NCI-H2196 (cell line): ENCODE measurements at regions not wholly inside any gene's neighbourhood (a gene's known extent, or its start where the extent isn't known, plus 50 kb on each side); places are given as distances from the start of the nearest gene placed in this dataset.

Source experiments
- DNase-seq: peaks from one replicate; lab custom pipeline; 2025; ENCODE audit not compliant: unreplicated experiment; lab: John Stamatoyannopoulos, UW

DNA sequence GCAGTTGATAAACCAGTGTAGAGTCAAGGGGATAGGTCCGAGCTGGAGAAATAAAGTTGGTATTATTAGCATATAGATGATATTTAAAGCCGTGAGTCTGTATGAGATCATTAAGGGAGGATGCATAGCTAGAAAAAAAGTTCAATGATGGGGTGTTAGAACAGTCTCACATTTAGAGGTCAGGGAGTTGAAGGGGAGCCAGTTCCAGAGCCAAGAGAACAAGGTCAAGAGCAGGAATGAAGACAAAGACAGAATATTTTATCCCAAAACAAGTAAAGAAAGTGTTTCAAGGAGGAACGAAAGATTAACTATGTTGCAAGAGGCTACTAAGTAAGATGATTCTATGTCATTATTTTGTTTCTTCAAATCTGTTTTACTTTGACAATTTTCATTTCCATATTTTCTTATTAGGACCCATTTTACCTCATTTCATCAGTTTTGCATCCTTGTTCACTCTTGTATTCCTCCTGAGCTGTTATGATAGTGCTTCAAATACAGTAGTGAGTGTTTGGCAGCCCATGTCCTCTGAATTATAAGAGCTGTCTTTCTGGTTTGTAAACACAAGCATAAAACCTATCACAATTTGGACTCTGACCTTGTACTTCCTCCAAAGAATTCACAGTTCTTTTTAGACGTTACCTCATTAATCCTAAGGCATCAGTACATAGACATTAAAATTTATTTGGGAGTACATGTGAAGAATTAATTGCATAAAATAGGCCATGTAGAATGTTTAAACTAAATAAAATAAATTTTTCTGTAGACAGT is 695.7 kb upstream of the NECTIN3 start:
- DNase-seq: no peak

DNA sequence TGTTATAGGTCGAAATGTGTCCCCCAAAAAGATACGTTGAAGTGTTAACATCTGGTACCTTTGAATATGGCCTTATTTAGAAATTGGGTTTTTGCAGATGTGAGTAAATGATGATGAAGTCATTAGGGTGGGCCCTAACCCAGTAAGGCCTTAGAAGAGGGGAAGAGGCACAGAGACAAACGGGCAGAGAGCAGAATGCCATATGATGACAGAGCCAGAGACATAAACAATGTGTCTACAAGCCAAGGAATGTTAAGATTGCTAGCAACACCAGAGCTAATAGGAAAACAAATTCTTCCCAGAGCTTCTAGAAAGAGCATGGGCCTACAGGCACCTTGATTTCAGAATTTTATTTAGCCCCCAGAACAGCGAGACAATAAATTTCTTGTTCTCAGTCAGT is 693.1 kb upstream of the NECTIN3 start:
- no peak for DNase-seq

DNA sequence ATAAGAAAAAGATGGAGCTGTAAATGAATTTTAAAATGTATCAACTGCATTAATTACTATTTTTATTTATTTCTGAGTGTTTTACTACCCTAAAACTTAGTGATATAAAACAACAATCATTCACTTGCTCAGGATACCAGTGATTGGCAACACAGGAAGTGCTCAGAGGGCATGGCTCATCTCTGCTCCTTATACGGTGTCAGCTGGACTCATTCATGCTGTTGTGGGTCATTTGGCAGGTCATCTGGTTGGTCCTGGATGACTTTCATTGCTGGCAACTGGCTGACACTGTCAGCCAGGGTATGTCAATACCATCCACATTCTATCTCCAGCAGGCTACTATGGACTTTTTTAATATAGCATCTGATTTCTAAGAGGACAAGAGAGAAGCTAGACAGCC is 689.6 kb upstream of the NECTIN3 start:
- no peak for DNase-seq

DNA sequence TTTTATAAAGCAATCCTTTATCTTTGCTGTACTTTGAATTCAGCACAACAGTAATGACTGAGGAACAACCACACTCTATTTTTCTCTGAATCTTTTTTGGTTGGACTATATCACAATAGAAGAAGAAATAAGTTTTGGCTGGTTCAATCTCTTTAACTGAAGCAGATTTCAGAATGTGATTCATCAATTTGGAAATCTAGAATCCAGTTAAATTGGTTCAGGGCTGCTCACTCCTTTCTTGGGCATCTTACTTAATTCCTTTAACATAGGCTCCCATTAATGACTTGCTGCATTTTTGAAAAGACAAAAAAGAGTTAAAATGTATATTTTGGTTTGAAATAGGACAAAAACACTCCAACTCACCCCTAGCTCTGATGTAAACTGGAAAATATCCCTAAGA is 688.3 kb upstream of the NECTIN3 start:
- DNase-seq: no peak

DNA sequence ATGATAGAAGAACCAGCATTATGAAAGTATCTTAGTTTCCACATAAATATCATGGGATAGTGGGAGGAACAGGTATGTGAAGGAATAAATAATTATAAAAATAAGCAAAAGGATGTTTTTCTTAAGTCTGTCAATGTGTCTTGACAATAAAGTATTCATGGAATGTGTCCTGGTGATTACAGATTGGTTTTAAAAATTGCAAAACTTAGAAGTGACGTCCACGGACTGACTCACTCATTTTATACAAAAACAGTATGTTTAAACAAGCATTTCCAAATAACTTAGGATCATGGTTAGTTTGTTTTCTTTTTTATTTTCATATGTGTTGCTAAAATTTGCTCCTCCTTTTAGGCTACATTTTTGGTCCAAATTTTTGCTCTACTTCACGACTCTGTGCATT is 687.0 kb upstream of the NECTIN3 start:
- no peak for DNase-seq

DNA sequence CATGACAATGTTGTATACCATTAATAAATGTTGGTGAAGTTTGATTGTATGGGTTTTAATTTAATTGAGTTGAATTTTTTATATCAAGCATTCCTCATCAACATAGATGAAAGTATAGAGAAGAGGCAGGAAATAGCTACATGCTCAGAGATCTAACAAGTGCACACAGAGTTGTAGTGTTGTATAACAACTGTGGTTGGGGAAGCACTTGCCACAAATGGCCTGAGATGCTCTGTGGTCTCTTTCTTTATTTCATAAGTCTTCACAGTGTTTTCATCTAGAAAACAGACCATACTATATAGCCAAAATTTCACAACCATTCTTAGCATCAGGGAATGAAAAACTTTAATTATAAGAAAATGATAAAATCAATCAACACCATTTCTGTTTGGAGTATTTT is 682.6 kb upstream of the NECTIN3 start:
- no peak for DNase-seq

DNA sequence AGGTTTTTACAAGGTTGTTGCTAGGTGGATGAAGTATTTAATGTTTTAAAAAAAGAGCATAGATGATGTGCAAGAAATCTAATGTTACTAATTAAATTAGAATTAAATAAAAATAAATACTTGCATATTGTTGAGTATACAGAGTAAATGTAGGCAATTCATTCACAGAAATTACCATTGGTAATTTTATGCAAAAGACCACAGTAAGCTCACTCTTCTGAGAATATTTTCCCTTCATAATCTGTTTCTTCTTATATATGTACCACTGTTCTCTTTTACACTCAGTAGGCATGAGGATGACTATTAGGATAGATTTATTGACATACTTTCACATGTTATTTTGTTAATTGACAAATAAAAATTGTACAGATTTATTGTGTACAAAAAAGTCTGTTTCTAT is 681.2 kb upstream of the NECTIN3 start:
- DNase-seq: no peak

DNA sequence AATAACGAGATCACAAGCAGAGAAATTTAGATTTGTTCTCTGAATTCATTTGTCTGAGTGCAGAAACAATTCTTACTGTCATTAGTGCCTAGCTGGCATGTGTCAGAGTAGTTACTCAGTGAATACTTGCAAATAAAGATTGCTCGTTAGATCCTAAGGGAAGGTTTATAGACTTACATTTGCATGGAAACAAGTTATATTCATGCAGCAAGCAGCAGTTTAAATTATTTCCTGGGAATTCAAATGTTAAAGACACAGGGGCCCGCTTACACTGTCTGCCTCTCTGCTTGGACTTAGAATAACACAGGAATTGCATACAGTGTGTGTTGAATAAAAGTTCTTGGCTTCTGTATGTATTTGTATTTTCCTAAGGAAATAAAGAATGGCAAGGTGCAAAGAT is 680.6 kb upstream of the NECTIN3 start:
- no peak for DNase-seq

DNA sequence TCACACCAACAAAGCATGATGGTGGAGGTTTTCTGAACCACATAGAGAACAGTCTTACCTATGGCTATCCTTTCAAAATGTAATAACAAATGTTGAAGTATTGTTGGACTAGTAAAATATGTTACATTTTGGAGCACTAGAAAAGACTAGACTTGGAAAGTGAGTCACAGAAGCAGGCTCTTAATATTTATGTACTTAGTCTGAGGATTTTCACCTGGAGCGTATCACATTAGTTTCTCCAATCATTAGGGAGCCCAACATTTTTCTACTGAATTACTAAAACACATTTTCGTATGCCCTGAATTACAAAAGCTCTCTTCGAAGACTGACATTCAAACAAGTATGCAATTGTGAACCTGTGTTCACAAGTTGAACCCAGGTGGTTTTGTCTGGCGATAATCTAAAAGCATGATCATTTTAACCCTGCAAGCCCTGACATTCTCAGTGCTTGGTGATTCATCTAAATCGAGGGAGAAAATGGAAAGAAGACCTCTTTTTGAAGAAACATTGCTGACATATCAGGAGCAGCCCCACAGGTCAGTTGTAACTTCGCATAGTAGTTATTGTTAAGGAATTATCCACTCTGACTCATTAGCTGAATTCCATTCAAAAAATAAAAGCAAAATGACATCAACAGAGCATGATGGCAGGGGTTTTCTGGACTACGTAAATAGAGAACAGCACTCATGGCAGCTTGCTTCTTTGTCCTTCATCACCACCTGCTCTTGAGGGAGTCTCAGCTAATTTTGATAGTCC is 679.8 kb upstream of the NECTIN3 start:
- no peak for DNase-seq

DNA sequence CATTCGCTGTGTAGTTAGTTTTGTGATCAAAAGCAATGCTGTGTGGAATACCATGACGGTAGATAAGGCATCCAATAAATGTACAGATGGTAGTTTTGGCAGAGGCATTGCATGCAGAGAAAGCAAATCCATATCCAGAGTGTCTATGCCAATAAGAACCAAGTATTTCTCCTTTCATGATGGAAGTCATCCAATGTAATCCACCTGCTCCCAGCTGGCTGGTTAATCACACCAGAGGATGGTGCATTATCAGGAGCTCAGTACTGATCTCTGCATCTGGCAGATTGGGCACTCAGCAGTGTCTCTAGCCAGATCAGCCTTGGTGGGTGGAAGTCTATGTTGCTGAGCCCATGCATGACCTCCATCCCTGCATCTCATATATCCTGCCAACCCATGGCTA is 677.7 kb upstream of the NECTIN3 start:
- DNase-seq: no peak

DNA sequence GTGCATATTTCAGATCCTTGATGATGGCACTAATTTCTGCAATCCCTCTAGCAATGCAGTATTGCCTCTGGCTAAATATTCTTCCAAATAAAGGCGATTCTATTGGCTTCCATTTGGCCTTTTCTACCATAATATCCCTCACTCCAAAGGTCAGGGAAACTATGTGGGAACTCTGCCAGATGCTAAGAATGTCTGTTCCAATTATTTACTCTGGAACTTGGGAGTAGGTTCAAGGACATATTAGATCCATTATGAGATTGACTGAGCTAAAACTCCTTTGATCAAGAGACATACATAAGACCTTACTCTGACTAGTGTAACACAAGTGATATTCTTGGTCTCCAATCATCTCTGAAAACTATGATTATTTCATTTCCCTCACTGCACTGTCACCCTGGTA is 674.5 kb upstream of the NECTIN3 start:
- DNase-seq: no peak

DNA sequence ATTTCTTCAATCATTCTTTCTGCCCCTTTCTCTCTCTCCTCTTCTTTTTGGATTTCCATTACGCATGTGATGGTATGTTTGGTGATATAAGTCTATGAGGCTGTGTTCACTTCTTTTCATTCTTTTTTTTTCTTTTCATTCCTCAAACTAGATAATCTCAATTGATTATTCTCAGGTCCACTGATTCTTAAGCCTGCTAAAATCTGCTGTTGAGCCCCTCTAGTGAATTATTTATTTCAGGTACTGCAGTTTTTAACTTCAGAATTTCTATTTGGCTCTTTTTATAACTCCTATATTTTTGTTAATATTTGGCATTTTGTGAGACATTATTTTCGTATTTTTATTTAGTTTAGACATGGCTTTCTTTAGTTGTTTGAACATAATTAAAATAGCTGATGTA is 671.3 kb upstream of the NECTIN3 start:
- DNase-seq: no peak

DNA sequence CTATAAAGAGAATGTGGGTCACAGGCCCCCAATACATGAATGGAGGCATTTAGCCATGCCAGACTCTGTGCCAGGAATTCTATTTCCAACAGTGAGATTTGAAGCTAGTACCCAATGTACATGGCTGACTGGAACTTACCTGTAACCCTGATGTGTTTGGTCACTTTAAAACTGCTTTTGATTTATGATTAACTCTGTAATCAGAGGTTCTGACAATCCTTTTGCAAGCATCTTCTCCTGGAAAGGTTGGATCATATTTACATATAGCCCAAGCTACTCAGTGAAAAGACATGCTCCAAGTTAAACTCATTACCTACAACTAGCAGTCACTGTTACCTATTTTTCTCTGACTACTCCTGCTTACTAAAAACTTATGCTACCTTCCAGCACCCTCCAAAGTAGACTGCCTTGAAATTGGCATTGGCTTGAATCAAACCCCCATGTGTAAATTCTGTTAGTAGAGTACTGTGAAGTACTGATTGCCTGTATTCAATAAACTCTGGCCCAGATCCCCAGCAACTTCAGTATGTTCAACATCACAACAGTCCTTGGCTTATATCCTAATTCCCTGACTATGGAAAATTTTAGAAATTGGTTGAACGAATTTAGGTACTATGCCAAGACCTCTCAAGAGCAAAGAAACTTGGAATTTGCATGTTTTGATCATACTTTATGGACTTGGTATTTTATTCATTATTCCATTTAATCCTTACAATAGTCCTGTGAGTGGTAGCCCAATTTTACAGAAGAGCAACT is 665.6 kb upstream of the NECTIN3 start:
- DNase-seq: no peak

DNA sequence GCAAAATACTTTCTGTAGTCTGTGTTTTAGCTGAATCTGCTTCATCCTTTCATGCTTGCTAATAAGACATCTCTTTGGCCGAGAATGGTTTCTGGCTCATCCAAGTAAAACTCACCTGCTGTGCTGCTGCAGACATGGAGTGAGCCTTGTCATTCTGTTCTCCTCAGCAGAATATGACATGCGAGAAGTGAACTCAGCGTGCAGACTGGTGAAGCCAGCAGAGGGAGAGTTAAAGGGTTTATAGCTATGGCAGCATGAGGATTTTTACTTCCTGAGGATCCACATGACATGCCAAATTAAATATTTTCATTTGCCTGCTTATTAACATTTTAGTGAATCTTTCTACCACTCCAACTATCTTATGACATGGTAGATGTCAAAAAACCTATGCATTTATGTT is 658.4 kb upstream of the NECTIN3 start:
- DNase-seq: no peak

DNA sequence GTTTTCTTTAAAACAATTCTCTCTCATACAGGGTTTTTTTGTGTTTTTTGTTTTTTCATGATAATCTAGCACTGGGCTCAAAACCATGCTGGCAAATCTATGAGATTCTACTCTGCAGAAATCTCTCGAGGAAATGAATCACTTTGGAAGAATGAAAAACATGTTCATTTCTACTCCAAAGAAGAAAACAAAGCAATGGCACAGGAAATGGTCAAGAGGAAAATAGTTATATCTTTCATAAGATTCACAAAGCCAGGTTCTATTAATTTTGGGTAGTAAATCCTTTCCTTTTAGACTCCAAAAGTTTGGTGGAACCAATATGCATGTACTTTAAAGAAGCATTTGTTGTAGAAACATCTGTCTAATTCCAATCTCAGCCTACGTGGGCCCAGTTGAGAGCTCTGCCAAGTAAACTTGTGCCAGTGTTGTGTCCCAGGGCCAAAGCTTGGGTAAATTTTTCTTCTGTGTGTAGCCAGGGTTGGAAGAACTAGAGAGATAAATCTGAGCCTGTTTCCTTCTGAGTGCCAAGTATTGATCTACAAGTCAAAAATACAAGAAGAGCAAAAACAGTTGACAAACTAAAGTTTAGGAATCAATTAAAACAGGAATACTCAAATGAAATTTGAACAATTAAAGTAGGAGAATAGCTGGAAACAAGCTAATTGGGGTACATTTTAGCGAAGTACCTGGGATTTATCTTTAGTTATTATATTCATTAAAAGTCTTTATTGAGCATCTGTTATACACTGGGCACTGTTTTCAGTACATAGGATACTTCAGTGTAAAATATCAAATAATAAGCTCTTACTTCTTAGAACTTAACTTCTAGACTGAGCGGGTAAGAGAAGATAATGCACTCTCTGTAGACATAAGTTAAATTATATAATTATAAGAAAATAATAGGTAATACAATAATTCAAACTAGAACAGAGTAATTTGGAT is 657.5 kb upstream of the NECTIN3 start:
- DNase-seq: no peak

DNA sequence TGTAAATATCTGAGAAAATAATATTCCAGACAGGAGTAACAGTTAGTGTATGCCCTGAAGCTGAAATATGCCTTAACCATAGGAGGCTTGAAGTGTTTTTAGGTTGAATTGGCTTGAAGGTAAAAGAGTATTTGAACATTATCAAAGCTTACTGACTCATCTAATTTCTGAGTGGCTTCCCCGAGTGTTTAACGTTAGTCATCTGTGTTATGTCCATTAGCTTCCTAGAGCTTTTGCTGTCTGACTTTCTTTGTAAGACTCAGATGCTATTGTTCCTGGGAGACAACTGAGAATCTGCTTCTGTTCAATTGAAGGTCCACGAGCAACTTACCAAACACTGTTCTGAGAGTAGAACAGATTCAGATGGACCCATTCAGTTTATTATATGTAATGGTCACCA is 656.8 kb upstream of the NECTIN3 start:
- no peak for DNase-seq

DNA sequence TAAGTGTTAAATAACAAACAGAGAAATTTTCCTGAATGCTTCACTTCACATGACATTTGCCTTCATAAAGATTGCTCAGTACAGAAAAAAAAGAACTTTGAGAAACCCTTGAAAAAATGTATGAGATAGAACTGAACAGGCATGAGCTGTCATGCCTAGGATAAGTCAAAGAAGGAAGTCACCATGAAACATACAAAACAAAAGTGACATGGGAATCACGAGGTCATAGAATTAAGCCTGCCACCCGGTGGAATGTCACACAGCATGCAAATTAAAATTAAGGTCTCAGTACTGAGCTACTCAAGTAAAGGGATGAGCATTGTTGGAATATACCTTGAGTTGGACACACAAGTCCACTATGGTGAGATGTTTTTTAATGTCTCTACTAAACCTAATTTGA is 652.5 kb upstream of the NECTIN3 start:
- no peak for DNase-seq

DNA sequence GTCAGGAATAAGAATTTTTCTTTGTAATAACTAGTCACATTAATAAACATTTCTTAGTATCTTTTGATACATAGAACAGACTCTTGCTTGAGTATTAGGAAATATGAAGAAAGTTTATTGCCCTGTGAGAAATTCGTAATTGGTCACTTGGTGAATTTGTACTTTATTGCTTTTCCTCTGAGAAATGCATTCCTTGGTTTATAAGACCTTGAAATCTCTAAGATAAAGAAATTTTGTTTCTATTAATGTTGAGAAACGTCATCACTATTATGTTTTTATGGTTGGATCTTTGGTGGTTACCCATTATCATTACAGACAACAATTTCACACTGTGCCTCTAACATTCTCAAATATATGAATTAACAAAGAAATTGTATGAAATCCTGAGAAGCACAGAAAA is 652.0 kb upstream of the NECTIN3 start:
- no peak for DNase-seq

DNA sequence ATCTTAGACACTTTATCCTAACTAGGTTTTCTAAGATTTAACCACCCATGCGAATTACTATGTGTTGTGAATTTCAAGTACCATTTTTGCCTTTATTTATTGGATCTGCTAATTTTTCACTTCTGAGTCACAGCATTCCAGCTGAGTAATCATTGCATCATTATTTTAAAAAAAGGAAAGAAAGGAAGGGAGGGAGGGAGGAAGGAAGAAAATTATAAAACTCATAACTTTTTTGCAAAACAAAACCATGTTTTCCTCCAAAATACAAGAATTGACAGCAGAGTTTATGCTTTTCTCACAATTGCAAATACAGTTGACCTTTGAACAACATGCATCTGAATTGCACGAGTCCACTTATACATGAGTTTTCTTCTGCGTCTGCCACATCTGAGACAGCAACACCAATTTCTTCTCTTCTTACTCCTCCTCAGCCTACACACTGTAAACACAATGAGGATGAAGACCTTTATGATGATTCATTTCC is 651.4 kb upstream of the NECTIN3 start:
- no peak for DNase-seq

DNA sequence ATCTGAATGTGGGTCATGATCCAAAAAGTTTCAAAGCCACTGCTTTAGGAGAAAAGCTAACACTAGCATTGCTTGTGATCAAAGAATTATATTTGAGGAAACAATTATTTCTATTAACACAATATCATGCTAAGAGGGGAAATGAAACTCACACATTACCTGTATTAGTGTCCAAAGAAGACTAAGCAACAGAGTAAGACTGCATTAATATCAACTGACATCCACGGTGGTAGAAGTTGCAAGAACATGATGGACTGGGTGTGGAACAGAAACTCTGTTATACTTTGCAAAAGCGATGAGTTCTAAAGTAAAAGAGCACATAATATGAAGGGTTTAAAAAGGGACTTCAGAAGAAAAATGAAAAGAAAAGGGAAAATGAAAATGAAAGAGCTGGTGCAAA is 648.3 kb upstream of the NECTIN3 start:
- no peak for DNase-seq

DNA sequence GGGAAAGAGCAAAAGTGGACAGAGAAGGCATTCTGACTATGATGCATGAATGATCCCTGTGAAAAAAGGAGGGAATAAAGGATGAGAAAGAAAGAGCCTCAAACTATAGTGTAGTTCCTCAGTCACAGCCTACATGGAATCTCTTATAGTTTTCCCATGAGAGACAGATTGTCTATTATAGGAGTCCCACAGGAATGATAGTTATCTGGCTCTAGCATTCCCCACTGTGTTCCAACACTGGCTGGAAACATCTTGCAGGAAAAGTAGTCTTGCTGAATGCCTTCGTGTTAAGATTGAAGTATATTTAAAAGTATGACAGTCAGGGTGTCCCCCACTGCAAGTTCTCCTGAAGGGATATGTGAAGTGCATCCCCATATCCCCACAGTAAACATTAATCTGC is 641.5 kb upstream of the NECTIN3 start:
- no peak for DNase-seq
